Neural crest cell (in vitro differentiated cells): ENCODE measurements at regions not wholly inside any gene's neighbourhood (a gene's known extent, or its start where the extent isn't known, plus 50 kb on each side); places are given as distances from the start of the nearest gene placed in this dataset.

ENCODE experiments used
- DNase-seq: peaks from one replicate; pipeline ENCODE4 v3.0.0; 2021; ENCODE audit warnings: low read depth, mixed read lengths, low spot score
- H3K27ac Mint-ChIP-seq: one replicate; pipeline ENCODE4 v1.8.0; 2021; ENCODE audit warnings: mild to moderate bottlenecking, mixed read lengths; ENCODE audit not compliant: unreplicated experiment
- H3K27me3 Mint-ChIP-seq: 2 replicates; pipeline ENCODE4 v1.8.0; 2021; ENCODE audit warnings: low read depth, mild to moderate bottlenecking, mixed read lengths
- H3K36me3 Mint-ChIP-seq: 2 replicates; pipeline ENCODE4 v1.8.0; 2021; ENCODE audit warnings: low read depth, mild to moderate bottlenecking, mixed read lengths
- H3K4me1 Mint-ChIP-seq: 2 replicates; pipeline ENCODE4 v1.8.0; 2021; ENCODE audit warnings: mixed read lengths
- H3K4me3 Mint-ChIP-seq: one replicate; pipeline ENCODE4 v1.8.0; 2021; ENCODE audit warnings: mild to moderate bottlenecking, mixed read lengths
- H3K9me3 Mint-ChIP-seq: 2 replicates; pipeline ENCODE4 v1.8.0; 2021; ENCODE audit warnings: mixed read lengths
- CTCF ChIP-seq: fragments of 200-600 bp; sonication (generic); conservative IDR thresholded peaks from 2 replicates; pipeline ENCODE4 v1.5.0; 2021; ENCODE audit warnings: antibody characterized with exemption, mild to moderate bottlenecking

- TF ChIP-seq CTCF: no peak
- no peak for DNase-seq
- Mint-ChIP-seq H3K9me3 (no peaks in the 10 kb centered on the region), H3K27ac (no peak overlapping the region), H3K27me3 (no peaks in the 10 kb centered on the region), H3K36me3 (no peaks in the 10 kb centered on the region), H3K4me1 (peaks cover 15% of the 10 kb centered on the region), H3K4me3 (no peak overlapping the region)
These were observed 393.7 kb downstream of the QKI start for GRCh38 chr6:163808231-163808630.

- no peaks in the 10 kb centered on the region for H3K9me3 Mint-ChIP-seq
- H3K4me3 Mint-ChIP-seq: no peak overlapping the region
- H3K36me3 Mint-ChIP-seq: peaks cover 2% of the 10 kb centered on the region
- TF ChIP-seq CTCF: no peak
- no peaks in the 10 kb centered on the region for H3K27me3 Mint-ChIP-seq
- no peak overlapping the region for H3K27ac Mint-ChIP-seq
- H3K4me1 Mint-ChIP-seq: peaks cover 15% of the 10 kb centered on the region
- no peak for DNase-seq
These were observed 392.4 kb downstream of the QKI start for GRCh38 chr6:163806755-163807499.

- no peak for TF ChIP-seq CTCF
- H3K36me3 Mint-ChIP-seq: peaks cover 2% of the 10 kb centered on the region
- peaks cover 11% of the 10 kb centered on the region for H3K4me1 Mint-ChIP-seq
- no peak overlapping the region for H3K4me3 Mint-ChIP-seq
- no peaks in the 10 kb centered on the region for H3K27me3 Mint-ChIP-seq
- no peak for DNase-seq
- peaks cover 3% of the 10 kb centered on the region for H3K9me3 Mint-ChIP-seq
- H3K27ac Mint-ChIP-seq: no peak overlapping the region
These were observed 390.5 kb downstream of the QKI start for GRCh38 chr6:163804991-163805390.

- no peaks in the 10 kb centered on the region for H3K27me3 Mint-ChIP-seq
These were observed 387.7 kb downstream of the QKI start for GRCh38 chr6:163802267-163802666.

GRCh38 chr6:163797296-163797845, 382.9 kb downstream of the QKI start:
- no peak for DNase-seq
- no peak overlapping the region for H3K4me3 Mint-ChIP-seq
- no peak for TF ChIP-seq CTCF
- no peak overlapping the region for H3K27ac Mint-ChIP-seq
- H3K4me1 Mint-ChIP-seq: peaks cover 3% of the 10 kb centered on the region
- H3K9me3 Mint-ChIP-seq: peaks cover 12% of the 10 kb centered on the region
- peaks cover 4% of the 10 kb centered on the region for H3K36me3 Mint-ChIP-seq
- no peaks in the 10 kb centered on the region for H3K27me3 Mint-ChIP-seq

More at GRCh38 chr6:163802267-163802666, 387.7 kb downstream of the QKI start:
- H3K36me3 Mint-ChIP-seq: peaks cover 6% of the 10 kb centered on the region
- no peak overlapping the region for H3K27ac Mint-ChIP-seq
- no peak for DNase-seq
- H3K4me3 Mint-ChIP-seq: no peak overlapping the region
- H3K9me3 Mint-ChIP-seq: peaks cover 12% of the 10 kb centered on the region
- no peaks in the 10 kb centered on the region for H3K4me1 Mint-ChIP-seq
- no peak for TF ChIP-seq CTCF
